ENCODE measurements at regions not wholly inside any gene's neighbourhood (a gene's known extent, or its start where the extent isn't known, plus 50 kb on each side); places are given as distances from the start of the nearest gene placed in this dataset.

DNA sequence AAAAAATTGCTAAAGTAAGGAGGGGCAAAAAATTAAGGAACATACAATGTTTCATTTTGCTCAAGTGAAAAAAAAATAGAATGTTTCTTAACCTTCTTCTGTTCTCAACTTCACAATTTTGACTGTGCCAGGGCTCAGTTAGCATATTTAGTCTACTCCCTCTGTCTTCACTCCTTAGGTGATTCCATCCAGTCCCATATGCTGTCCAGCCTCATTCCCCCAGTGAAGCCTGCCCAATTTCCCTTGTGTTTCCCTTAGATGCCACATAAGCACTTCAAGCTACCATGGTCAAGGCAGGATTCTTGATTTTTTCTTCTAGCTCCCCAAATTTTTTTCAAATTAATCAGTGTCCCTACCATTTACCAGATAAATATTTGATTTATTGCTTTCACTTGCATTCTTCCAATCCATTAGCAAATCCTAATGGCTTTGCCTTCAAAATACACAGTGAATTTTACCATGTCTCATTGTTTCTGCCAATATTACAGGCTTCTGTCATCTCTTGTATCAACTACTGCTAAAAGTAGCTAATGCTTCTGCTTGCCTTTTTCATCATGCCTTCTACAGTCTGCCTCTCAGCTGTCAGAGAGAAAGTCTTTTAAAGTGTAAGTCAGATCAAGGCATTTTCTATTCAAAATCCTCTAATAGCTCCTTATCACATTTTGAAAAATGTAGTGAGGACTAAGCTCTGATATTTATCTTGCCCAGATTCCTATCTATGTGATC lies 166.8 kb downstream of the MACC1 start:
- Mint-ChIP-seq H3K27me3 (no peaks in the 10 kb centered on the region), H3K27ac (peak overlapping the region; percentile 30), H3K36me3 (ENCODE audit: insufficient read depth) (peaks cover 4% of the 10 kb centered on the region), H3K9me3 (ENCODE audit: low read depth) (peaks cover 19% of the 10 kb centered on the region), H3K4me1 (ENCODE audit: low read depth) (peaks cover 19% of the 10 kb centered on the region), H3K4me3 (ENCODE audit: low read depth) (no peak overlapping the region)
- TF ChIP-seq, protein P1, sequence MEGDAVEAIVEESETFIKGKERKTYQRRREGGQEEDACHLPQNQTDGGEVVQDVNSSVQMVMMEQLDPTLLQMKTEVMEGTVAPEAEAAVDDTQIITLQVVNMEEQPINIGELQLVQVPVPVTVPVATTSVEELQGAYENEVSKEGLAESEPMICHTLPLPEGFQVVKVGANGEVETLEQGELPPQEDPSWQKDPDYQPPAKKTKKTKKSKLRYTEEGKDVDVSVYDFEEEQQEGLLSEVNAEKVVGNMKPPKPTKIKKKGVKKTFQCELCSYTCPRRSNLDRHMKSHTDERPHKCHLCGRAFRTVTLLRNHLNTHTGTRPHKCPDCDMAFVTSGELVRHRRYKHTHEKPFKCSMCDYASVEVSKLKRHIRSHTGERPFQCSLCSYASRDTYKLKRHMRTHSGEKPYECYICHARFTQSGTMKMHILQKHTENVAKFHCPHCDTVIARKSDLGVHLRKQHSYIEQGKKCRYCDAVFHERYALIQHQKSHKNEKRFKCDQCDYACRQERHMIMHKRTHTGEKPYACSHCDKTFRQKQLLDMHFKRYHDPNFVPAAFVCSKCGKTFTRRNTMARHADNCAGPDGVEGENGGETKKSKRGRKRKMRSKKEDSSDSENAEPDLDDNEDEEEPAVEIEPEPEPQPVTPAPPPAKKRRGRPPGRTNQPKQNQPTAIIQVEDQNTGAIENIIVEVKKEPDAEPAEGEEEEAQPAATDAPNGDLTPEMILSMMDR (IDR thresholded peaks at IDR 0.05; ENCODE audit: unreplicated experiment): no peak
- DNase-seq (ENCODE audit: low spot score, unreplicated experiment): no peak

- H3K4me1 Mint-ChIP-seq (ENCODE audit: low read depth): peaks cover 5% of the 10 kb centered on the region
- no peak overlapping the region for H3K4me3 Mint-ChIP-seq (ENCODE audit: low read depth)
- no peak for DNase-seq (ENCODE audit: low spot score, unreplicated experiment)
- no peak overlapping the region for H3K27ac Mint-ChIP-seq
- no peaks in the 10 kb centered on the region for H3K36me3 Mint-ChIP-seq (ENCODE audit: insufficient read depth)
- no peaks in the 10 kb centered on the region for H3K9me3 Mint-ChIP-seq (ENCODE audit: low read depth)
- TF ChIP-seq, protein P1 (IDR thresholded peaks at IDR 0.05; ENCODE audit: unreplicated experiment): no peak
- no peaks in the 10 kb centered on the region for H3K27me3 Mint-ChIP-seq
These were observed 178.5 kb downstream of the MACC1 start for GRCh38 chr7:20038676-20039075.

DNA sequence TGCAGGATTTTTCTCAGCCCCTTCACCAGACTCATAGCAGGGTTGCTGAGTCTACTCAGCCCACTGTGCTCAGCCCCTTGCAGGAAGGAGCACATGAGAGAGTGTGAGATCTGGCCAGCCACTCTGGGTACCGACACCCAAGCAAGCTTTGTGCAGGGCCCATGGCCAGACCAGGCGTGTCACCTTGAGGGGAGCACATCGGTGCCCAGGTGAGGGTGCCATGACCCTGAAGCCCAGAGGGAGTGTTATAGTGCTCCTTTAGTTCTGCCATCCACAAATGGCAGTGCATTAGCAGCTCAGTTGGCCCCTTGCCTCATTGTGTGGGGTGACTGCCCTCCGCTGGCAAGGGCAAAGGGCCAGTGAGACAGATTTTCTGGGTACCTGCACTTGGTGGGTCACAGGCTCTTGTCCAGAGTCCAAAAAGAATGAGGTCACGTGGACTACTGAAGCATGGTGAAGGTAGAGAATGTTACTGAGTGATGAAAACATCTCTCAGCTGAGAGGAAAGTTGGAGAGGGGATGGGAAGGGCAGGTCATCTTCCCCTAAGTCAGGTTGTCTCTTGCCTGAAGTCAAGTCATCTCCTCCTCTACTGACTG lies 181.8 kb downstream of the MACC1 start:
- no peaks in the 10 kb centered on the region for H3K27me3 Mint-ChIP-seq
- no peaks in the 10 kb centered on the region for H3K36me3 Mint-ChIP-seq (ENCODE audit: insufficient read depth)
- no peaks in the 10 kb centered on the region for H3K9me3 Mint-ChIP-seq (ENCODE audit: low read depth)
- peaks cover 4% of the 10 kb centered on the region for H3K4me1 Mint-ChIP-seq (ENCODE audit: low read depth)
- TF ChIP-seq, protein P1 (IDR thresholded peaks at IDR 0.05; ENCODE audit: unreplicated experiment): no peak
- DNase-seq (ENCODE audit: low spot score, unreplicated experiment): no peak
- H3K27ac Mint-ChIP-seq: no peak overlapping the region
- H3K4me3 Mint-ChIP-seq (ENCODE audit: low read depth): no peak overlapping the region

GRCh38 chr7:20033621-20034400 lies 183.4 kb downstream of the MACC1 start:
- Mint-ChIP-seq H3K27ac (no peak overlapping the region), H3K27me3 (no peaks in the 10 kb centered on the region), H3K4me1 (ENCODE audit: low read depth) (peaks cover 4% of the 10 kb centered on the region), H3K36me3 (ENCODE audit: insufficient read depth) (no peaks in the 10 kb centered on the region), H3K9me3 (ENCODE audit: low read depth) (no peaks in the 10 kb centered on the region), H3K4me3 (ENCODE audit: low read depth) (no peak overlapping the region)
- TF ChIP-seq, protein P1 (IDR thresholded peaks at IDR 0.05; ENCODE audit: unreplicated experiment): no peak
- no peak for DNase-seq (ENCODE audit: low spot score, unreplicated experiment)

GRCh38 chr7:20032741-20033140 lies 184.4 kb downstream of the MACC1 start:
- H3K27ac Mint-ChIP-seq: no peak overlapping the region
- H3K4me1 Mint-ChIP-seq (ENCODE audit: low read depth): peaks cover 4% of the 10 kb centered on the region
- no peaks in the 10 kb centered on the region for H3K27me3 Mint-ChIP-seq
- H3K4me3 Mint-ChIP-seq (ENCODE audit: low read depth): no peak overlapping the region
- no peaks in the 10 kb centered on the region for H3K36me3 Mint-ChIP-seq (ENCODE audit: insufficient read depth)
- no peak for DNase-seq (ENCODE audit: low spot score, unreplicated experiment)
- H3K9me3 Mint-ChIP-seq (ENCODE audit: low read depth): no peaks in the 10 kb centered on the region
- TF ChIP-seq, protein P1 (IDR thresholded peaks at IDR 0.05; ENCODE audit: unreplicated experiment): no peak
